HL-60 (cell line): ENCODE measurements at regions not wholly inside any gene's neighbourhood (a gene's known extent, or its start where the extent isn't known, plus 50 kb on each side); places are given as distances from the start of the nearest gene placed in this dataset.
"Not testable (repeated sequence)": the region's sequence is repeated elsewhere in the genome, so short reads cannot be mapped to it uniquely, and the experiment has no call there.

Experiments
- DNase-seq, 2 experiments: peaks; one replicate each; pipeline ENCODE4 v3.0.0-alpha.2; 2010 to 2020; ENCODE audit warnings: low read depth in 1 of 2, low spot score in 1 of 2
- H3K27ac ChIP-seq: fragments of 250-450 bp; sonication (Bioruptor Pico); replicated peaks from 2 replicates; pipeline ENCODE4 v1.5.1; 2020; ENCODE audit warnings: mild to moderate bottlenecking, moderate library complexity
- H3K27me3 ChIP-seq: fragments of 250-450 bp; sonication (Bioruptor Pico); 2 replicates; pipeline ENCODE4 v1.5.1; 2021; ENCODE audit warnings: mild to moderate bottlenecking, moderate library complexity; ENCODE audit not compliant: insufficient read depth, poor library complexity, severe bottlenecking
- H3K4me3 ChIP-seq: replicated peaks from 2 replicates; pipeline ENCODE4 v1.5.1; 2011; ENCODE audit warnings: mild to moderate bottlenecking, control low read depth, low read length; ENCODE audit not compliant: insufficient read depth
- GABPA ChIP-seq: IDR thresholded peaks from 2 replicates; pipeline ENCODE4 v1.6.1; 2012; ENCODE audit warnings: low read depth
- POLR2AphosphoS5 ChIP-seq: IDR thresholded peaks from 2 replicates; pipeline ENCODE4 v1.6.1; 2012; ENCODE audit warnings: low read depth
- SPI1 ChIP-seq: IDR thresholded peaks from 2 replicates; pipeline ENCODE4 v1.6.1; 2012; ENCODE audit warnings: low read depth, mild to moderate bottlenecking, borderline replicate concordance
- TF ChIP-seq, protein P1 (sequence below): IDR thresholded peaks from one replicate; pipeline ENCODE4 v1.5.1; 2011; ENCODE audit warnings: low read length, control low read depth, inconsistent platforms; ENCODE audit not compliant: insufficient read depth
- TF ChIP-seq, protein P2 (sequence below): IDR thresholded peaks from 2 replicates; pipeline ENCODE4 v1.6.1; 2012; ENCODE audit warnings: low read depth; ENCODE audit not compliant: insufficient replicate concordance

DNA sequence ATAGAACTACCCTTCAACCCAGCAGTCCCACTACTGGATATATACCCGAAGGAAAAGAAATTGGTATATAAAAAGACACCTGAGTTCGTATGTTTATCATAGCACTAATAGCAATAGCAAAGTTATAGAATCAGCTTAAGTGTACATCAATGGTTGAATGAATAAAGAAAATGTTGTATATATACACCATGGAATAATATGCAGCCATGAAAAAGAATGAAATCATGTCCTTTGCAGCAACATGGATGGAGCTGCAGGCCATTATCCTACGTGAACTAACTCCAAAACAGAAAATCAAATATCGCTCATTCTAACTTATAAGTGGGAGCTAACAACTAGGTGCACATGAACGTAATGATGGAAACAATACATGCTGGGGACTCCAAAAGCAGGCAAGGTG is 143.5 kb upstream of the GK2 start:
- TF ChIP-seq SPI1 (no peak), POLR2AphosphoS5 (no peak), GABPA (no peak)
- TF ChIP-seq, protein P1, sequence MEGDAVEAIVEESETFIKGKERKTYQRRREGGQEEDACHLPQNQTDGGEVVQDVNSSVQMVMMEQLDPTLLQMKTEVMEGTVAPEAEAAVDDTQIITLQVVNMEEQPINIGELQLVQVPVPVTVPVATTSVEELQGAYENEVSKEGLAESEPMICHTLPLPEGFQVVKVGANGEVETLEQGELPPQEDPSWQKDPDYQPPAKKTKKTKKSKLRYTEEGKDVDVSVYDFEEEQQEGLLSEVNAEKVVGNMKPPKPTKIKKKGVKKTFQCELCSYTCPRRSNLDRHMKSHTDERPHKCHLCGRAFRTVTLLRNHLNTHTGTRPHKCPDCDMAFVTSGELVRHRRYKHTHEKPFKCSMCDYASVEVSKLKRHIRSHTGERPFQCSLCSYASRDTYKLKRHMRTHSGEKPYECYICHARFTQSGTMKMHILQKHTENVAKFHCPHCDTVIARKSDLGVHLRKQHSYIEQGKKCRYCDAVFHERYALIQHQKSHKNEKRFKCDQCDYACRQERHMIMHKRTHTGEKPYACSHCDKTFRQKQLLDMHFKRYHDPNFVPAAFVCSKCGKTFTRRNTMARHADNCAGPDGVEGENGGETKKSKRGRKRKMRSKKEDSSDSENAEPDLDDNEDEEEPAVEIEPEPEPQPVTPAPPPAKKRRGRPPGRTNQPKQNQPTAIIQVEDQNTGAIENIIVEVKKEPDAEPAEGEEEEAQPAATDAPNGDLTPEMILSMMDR, result no peak
- TF ChIP-seq, protein P2, sequence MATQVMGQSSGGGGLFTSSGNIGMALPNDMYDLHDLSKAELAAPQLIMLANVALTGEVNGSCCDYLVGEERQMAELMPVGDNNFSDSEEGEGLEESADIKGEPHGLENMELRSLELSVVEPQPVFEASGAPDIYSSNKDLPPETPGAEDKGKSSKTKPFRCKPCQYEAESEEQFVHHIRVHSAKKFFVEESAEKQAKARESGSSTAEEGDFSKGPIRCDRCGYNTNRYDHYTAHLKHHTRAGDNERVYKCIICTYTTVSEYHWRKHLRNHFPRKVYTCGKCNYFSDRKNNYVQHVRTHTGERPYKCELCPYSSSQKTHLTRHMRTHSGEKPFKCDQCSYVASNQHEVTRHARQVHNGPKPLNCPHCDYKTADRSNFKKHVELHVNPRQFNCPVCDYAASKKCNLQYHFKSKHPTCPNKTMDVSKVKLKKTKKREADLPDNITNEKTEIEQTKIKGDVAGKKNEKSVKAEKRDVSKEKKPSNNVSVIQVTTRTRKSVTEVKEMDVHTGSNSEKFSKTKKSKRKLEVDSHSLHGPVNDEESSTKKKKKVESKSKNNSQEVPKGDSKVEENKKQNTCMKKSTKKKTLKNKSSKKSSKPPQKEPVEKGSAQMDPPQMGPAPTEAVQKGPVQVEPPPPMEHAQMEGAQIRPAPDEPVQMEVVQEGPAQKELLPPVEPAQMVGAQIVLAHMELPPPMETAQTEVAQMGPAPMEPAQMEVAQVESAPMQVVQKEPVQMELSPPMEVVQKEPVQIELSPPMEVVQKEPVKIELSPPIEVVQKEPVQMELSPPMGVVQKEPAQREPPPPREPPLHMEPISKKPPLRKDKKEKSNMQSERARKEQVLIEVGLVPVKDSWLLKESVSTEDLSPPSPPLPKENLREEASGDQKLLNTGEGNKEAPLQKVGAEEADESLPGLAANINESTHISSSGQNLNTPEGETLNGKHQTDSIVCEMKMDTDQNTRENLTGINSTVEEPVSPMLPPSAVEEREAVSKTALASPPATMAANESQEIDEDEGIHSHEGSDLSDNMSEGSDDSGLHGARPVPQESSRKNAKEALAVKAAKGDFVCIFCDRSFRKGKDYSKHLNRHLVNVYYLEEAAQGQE, result no peak
- H3K27ac ChIP-seq, result no peak overlapping the region
- no peak overlapping the region for H3K4me3 ChIP-seq
- DNase-seq, result no peak
- H3K27me3 ChIP-seq, result no peaks in the 10 kb centered on the region

DNA sequence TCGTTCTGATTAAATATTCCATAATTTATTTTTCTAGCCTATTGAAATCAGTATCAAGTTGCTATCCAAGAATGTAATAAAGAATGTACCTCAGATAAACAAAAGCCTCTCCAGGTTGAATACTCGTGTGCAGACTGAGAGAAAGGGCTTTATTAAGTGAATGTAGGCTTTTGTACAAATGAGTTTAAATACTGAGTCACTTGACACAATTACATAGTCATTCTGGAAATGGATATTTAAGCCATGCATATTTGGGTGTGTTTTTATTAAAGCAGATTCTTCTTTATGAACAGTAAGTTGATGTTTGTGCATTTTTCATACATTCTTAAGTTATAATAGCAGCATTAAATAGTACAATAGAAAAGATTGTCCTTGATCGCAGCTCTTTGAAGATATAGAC is 139.8 kb upstream of the GK2 start:
- DNase-seq, result no peak
- no peak overlapping the region for H3K4me3 ChIP-seq
- H3K27me3 ChIP-seq, result no peaks in the 10 kb centered on the region
- TF ChIP-seq POLR2AphosphoS5 (no peak), SPI1 (no peak), GABPA (no peak)
- TF ChIP-seq, protein P1, result no peak
- TF ChIP-seq, protein P2, result no peak
- no peak overlapping the region for H3K27ac ChIP-seq

DNA sequence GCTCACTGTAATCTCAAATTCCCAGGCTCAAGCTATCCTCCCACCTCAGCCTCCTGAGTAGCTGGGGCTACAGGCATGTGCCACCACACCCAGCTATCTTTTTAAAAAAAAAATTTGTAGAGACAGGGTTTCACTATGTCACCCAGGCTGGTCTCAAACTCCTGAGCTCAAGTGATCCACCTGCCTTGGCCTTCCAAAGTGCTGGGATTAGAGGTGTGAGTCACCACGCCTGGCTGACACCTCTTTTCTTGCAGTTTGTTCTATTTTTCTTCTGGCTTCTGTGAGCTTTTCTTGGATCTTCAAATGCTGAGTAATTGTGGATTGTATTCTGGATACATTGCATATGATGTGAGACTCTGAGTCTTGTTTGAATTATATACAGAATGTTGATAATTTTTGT is 137.3 kb upstream of the GK2 start:
- not testable (repeated sequence) for H3K27me3 ChIP-seq, DNase-seq, H3K4me3 ChIP-seq, H3K27ac ChIP-seq

DNA sequence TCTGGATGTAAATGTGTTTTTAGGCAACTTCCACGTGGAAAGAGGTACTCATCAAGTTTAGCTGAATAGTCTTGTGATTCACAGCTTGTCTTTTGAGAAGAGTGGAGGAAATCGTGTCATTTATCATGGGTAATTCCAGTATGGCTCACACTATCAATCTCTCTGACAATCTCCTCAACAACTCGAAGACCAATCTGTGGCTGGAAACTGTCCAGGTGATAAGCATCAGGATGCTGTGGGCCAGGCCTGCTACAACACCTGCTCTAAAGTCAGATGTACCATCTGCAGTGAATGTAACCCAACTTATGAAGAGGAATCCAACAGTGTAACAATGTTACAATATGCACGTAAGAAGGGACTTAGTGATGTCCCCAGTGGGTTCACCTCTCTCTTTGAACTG is 132.1 kb upstream of the GK2 start:
- no peak overlapping the region for H3K27ac ChIP-seq
- no peak for DNase-seq
- TF ChIP-seq POLR2AphosphoS5 (no peak), GABPA (no peak), SPI1 (no peak)
- TF ChIP-seq, protein P2, result no peak
- TF ChIP-seq, protein P1, result no peak
- no peaks in the 10 kb centered on the region for H3K27me3 ChIP-seq
- H3K4me3 ChIP-seq, result no peak overlapping the region
